Osteoblast (primary cell): ENCODE measurements at regions not wholly inside any gene's neighbourhood (a gene's known extent, or its start where the extent isn't known, plus 50 kb on each side); places are given as distances from the start of the nearest gene placed in this dataset.

Experiments
- DNase-seq: peaks from one replicate; pipeline ENCODE4 v3.0.0; 2011; ENCODE audit warnings: low spot score, mixed read lengths; ENCODE audit not compliant: insufficient read length; ENCODE audit errors: missing footprints
- H2AFZ ChIP-seq: 2 replicates; pipeline ENCODE4 v1.6.0; 2011; ENCODE audit warnings: mild to moderate bottlenecking, low read length
- H3K27ac ChIP-seq: 2 replicates; pipeline ENCODE4 v1.5.1; 2011; ENCODE audit warnings: mild to moderate bottlenecking, low read depth, low read length, moderate library complexity
- H3K27me3 ChIP-seq: 2 replicates; pipeline ENCODE4 v1.6.0; 2012; ENCODE audit warnings: mild to moderate bottlenecking, control low read depth, inconsistent platforms, low read length, moderate library complexity; ENCODE audit not compliant: insufficient read depth
- H3K36me3 ChIP-seq: 2 replicates; pipeline ENCODE4 v1.5.1; 2011; ENCODE audit warnings: mild to moderate bottlenecking, low read length, control low read depth, moderate library complexity; ENCODE audit not compliant: insufficient read depth
- H3K4me1 ChIP-seq: 2 replicates; pipeline ENCODE4 v1.5.1; 2011; ENCODE audit warnings: mild to moderate bottlenecking, low read length, control low read depth, moderate library complexity; ENCODE audit not compliant: insufficient read depth
- H3K4me2 ChIP-seq: 2 replicates; pipeline ENCODE4 v1.6.0; 2011; ENCODE audit warnings: mild to moderate bottlenecking, low read length; ENCODE audit not compliant: insufficient read depth
- H3K4me3 ChIP-seq: fragments of 200-600 bp; sonication (generic); 3 replicates; pipeline ENCODE4 v1.5.1; 2012; ENCODE audit warnings: mild to moderate bottlenecking, low read length, inconsistent platforms; ENCODE audit not compliant: insufficient read depth
- H3K79me2 ChIP-seq: 2 replicates; pipeline ENCODE4 v1.6.0; 2012; ENCODE audit warnings: mild to moderate bottlenecking, low read length, control low read depth, inconsistent platforms; ENCODE audit not compliant: insufficient read depth
- H3K9me3 ChIP-seq: 2 replicates; pipeline ENCODE4 v1.5.1; 2011; ENCODE audit warnings: low read depth, low read length, control low read depth
- H4K20me1 ChIP-seq: 2 replicates; pipeline ENCODE4 v1.6.0; 2012; ENCODE audit warnings: mild to moderate bottlenecking, low read length, control low read depth; ENCODE audit not compliant: insufficient read depth
- TF ChIP-seq, protein P1 (sequence below): IDR thresholded peaks from 2 replicates; pipeline ENCODE4 v1.5.1; 2011; ENCODE audit warnings: mild to moderate bottlenecking, low read depth, low read length, moderate library complexity; ENCODE audit errors: extremely low read depth

- Histone ChIP-seq H3K27ac (no peak overlapping the region), H3K36me3 (no peaks in the 10 kb centered on the region), H3K27me3 (no peaks in the 10 kb centered on the region), H3K79me2 (no peaks in the 10 kb centered on the region), H3K4me1 (peaks cover 8% of the 10 kb centered on the region), H3K4me2 (no peak overlapping the region), H4K20me1 (no peaks in the 10 kb centered on the region), H2AFZ (no peak overlapping the region), H3K4me3 (no peak overlapping the region), H3K9me3 (no peaks in the 10 kb centered on the region)
- TF ChIP-seq, protein P1, sequence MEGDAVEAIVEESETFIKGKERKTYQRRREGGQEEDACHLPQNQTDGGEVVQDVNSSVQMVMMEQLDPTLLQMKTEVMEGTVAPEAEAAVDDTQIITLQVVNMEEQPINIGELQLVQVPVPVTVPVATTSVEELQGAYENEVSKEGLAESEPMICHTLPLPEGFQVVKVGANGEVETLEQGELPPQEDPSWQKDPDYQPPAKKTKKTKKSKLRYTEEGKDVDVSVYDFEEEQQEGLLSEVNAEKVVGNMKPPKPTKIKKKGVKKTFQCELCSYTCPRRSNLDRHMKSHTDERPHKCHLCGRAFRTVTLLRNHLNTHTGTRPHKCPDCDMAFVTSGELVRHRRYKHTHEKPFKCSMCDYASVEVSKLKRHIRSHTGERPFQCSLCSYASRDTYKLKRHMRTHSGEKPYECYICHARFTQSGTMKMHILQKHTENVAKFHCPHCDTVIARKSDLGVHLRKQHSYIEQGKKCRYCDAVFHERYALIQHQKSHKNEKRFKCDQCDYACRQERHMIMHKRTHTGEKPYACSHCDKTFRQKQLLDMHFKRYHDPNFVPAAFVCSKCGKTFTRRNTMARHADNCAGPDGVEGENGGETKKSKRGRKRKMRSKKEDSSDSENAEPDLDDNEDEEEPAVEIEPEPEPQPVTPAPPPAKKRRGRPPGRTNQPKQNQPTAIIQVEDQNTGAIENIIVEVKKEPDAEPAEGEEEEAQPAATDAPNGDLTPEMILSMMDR, result no peak
- DNase-seq, result no peak
Observed at GRCh38 chr2:164205347-164205746, 415.9 kb downstream of the GRB14 start.

GRCh38 chr2:164203131-164203530, 418.2 kb downstream of the GRB14 start:
- Histone ChIP-seq H2AFZ (no peak overlapping the region), H3K36me3 (no peaks in the 10 kb centered on the region), H3K9me3 (no peaks in the 10 kb centered on the region), H4K20me1 (no peaks in the 10 kb centered on the region), H3K27ac (no peak overlapping the region), H3K79me2 (no peaks in the 10 kb centered on the region), H3K4me1 (peaks cover 8% of the 10 kb centered on the region), H3K4me3 (no peak overlapping the region), H3K27me3 (no peaks in the 10 kb centered on the region), H3K4me2 (no peak overlapping the region)
- no peak for DNase-seq
- TF ChIP-seq, protein P1, result no peak

- no peak overlapping the region for H2AFZ ChIP-seq
- no peak overlapping the region for H3K4me2 ChIP-seq
- no peaks in the 10 kb centered on the region for H3K27me3 ChIP-seq
- no peak overlapping the region for H3K27ac ChIP-seq
- H3K4me3 ChIP-seq, result no peak overlapping the region
- no peaks in the 10 kb centered on the region for H3K79me2 ChIP-seq
- no peak for DNase-seq
- H3K4me1 ChIP-seq, result no peaks in the 10 kb centered on the region
- H4K20me1 ChIP-seq, result no peaks in the 10 kb centered on the region
- TF ChIP-seq, protein P1, result no peak
- no peaks in the 10 kb centered on the region for H3K36me3 ChIP-seq
- H3K9me3 ChIP-seq, result no peaks in the 10 kb centered on the region
Observed at GRCh38 chr2:164198256-164198655, 423.0 kb downstream of the GRB14 start.

GRCh38 chr2:164190700-164191099, 430.6 kb downstream of the GRB14 start:
- Histone ChIP-seq H3K27ac (no peak overlapping the region), H3K4me1 (no peaks in the 10 kb centered on the region), H4K20me1 (no peaks in the 10 kb centered on the region), H3K9me3 (no peaks in the 10 kb centered on the region), H3K27me3 (no peaks in the 10 kb centered on the region), H3K4me3 (no peak overlapping the region), H2AFZ (no peak overlapping the region), H3K36me3 (no peaks in the 10 kb centered on the region), H3K4me2 (no peak overlapping the region), H3K79me2 (no peaks in the 10 kb centered on the region)
- DNase-seq, result no peak
- TF ChIP-seq, protein P1, result no peak
